Activated T-helper 1 cell treated with anti-CD3 and anti-CD28 coated beads, Interleukin-12 subunit alpha, Interleukin-12 subunit beta, Interleukin-2, Interleukin-4 antibody, amounts not matched to agents 30 ng/mL and 10 ng/mL and 1 ng/mL, durations not matched to agents 14 hours and 24 hours and 36 hours (primary cell): ENCODE measurements at regions not wholly inside any gene's neighbourhood (a gene's known extent, or its start where the extent isn't known, plus 50 kb on each side); places are given as distances from the start of the nearest gene placed in this dataset.

Experiments
- DNase-seq: peaks from one replicate; pipeline ENCODE4 v3.0.0; 2021; ENCODE audit warnings: low spot score
- H3K27ac Mint-ChIP-seq: one replicate; pipeline ENCODE4 v1.8.0; 2021; ENCODE audit warnings: mild to moderate bottlenecking, mixed read lengths
- H3K27me3 Mint-ChIP-seq: one replicate; pipeline ENCODE4 v1.8.0; 2022; ENCODE audit warnings: mild to moderate bottlenecking, moderate library complexity, mixed read lengths; ENCODE audit not compliant: insufficient read depth
- H3K36me3 Mint-ChIP-seq: one replicate; pipeline ENCODE4 v1.8.0; 2021; ENCODE audit warnings: low read depth, mixed read lengths
- H3K4me1 Mint-ChIP-seq: one replicate; pipeline ENCODE4 v1.8.0; 2021; ENCODE audit warnings: low read depth, mixed read lengths
- H3K4me3 Mint-ChIP-seq: one replicate; pipeline ENCODE4 v1.8.0; 2021; ENCODE audit warnings: mild to moderate bottlenecking, moderate library complexity, mixed read lengths
- H3K9me3 Mint-ChIP-seq: one replicate; pipeline ENCODE4 v1.8.0; 2021; ENCODE audit warnings: mixed read lengths
- intact Hi-C: fragments of 100-400 bp; cut with micrococcal nuclease; formaldehyde crosslinking; loops from one replicate; pipeline ENCODE4 v1.15.1; 2024

- H3K9me3 Mint-ChIP-seq: no peaks in the 10 kb centered on the region
- intact Hi-C loops: no loop called here
Observed at GRCh38 chr22:49721211-49721763, 106.4 kb downstream of the BRD1 start.

DNA sequence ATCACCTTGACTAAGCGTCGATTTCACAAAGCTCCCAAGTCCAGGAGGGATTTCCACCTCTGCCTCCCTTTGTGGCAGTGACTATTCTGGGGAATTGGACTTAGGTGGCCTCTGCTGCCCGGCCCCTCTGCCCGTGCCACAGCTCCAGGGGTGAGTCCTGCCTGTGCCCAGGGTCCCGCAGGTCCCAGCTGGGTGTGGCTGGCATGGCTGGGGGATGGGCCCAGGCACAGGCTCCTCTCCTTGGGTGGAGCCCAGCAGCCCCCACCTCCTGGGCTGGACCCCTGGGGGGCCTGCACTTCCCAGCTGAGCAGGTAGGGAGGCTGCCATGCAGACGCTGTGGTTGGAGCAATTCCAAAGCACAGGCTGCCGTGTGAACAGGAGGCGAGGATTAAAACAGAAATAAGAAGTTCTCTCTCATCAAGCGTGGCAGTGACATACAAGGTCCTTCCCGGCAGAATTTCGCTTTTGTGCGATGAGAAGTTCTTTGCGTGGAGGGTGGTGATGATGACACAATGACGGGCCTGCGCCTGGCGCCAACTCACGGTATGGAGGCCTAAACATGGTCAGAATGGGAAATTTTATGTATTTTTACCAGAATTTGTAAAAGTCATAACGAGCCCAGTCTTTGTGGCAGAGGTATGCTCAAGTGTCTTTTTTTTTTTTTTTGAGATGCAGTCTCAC is 107.3 kb downstream of the BRD1 start:
- H3K9me3 Mint-ChIP-seq: no peaks in the 10 kb centered on the region
- DNase-seq: no peak
- no peak overlapping the region for H3K4me3 Mint-ChIP-seq
- H3K27me3 Mint-ChIP-seq: peaks cover 4% of the 10 kb centered on the region
- no peaks in the 10 kb centered on the region for H3K36me3 Mint-ChIP-seq
- H3K4me1 Mint-ChIP-seq: peaks cover 5% of the 10 kb centered on the region
- no peak overlapping the region for H3K27ac Mint-ChIP-seq
- intact Hi-C loops: no loop called here

More at GRCh38 chr22:49721211-49721763, 106.4 kb downstream of the BRD1 start:
- Mint-ChIP-seq H3K27ac (no peak overlapping the region), H3K4me3 (no peak overlapping the region), H3K36me3 (no peaks in the 10 kb centered on the region), H3K4me1 (peaks cover 5% of the 10 kb centered on the region), H3K27me3 (peaks cover 8% of the 10 kb centered on the region)
- no peak for DNase-seq

- no peak for DNase-seq
- no peak overlapping the region for H3K4me3 Mint-ChIP-seq
- intact Hi-C loops: no loop called here
- H3K27ac Mint-ChIP-seq: no peak overlapping the region
- H3K4me1 Mint-ChIP-seq: peaks cover 3% of the 10 kb centered on the region
- H3K9me3 Mint-ChIP-seq: no peaks in the 10 kb centered on the region
- H3K27me3 Mint-ChIP-seq: peaks cover 6% of the 10 kb centered on the region
- H3K36me3 Mint-ChIP-seq: no peaks in the 10 kb centered on the region
Observed at GRCh38 chr22:49719046-49719445, 108.6 kb downstream of the BRD1 start.

DNA sequence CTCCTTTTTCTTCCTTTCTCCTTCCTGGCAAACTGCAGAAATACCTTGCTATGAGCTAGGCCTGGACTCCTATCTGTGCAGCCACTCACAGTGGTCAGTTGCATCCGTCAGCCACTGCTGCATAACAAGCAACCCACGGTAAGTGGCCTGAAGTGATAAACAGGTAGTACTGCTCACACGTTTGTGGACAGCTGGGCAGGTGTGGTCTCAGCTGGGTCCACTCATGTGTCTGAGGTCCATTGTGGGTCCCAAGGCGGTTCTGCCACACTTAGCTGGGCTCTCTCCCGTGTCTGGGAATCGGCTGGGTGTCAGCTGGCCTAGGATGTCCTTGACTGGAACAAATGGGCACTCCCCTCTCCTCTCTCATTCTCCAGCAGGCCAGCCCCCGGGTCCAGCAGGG is 109.3 kb downstream of the BRD1 start:
- no peaks in the 10 kb centered on the region for H3K36me3 Mint-ChIP-seq
- intact Hi-C loops: no loop called here
- no peak overlapping the region for H3K27ac Mint-ChIP-seq

GRCh38 chr22:49717322-49717919 is 110.3 kb downstream of the BRD1 start:
- Mint-ChIP-seq H3K4me1 (no peaks in the 10 kb centered on the region), H3K4me3 (no peak overlapping the region), H3K27ac (no peak overlapping the region), H3K27me3 (peaks cover 2% of the 10 kb centered on the region), H3K36me3 (no peaks in the 10 kb centered on the region), H3K9me3 (no peaks in the 10 kb centered on the region)
- DNase-seq: no peak
- intact Hi-C loops: no loop called here

More for the DNA sequence above, 109.3 kb downstream of the BRD1 start:
- Mint-ChIP-seq H3K9me3 (no peaks in the 10 kb centered on the region), H3K27me3 (peaks cover 2% of the 10 kb centered on the region), H3K4me3 (no peak overlapping the region), H3K4me1 (no peaks in the 10 kb centered on the region)
- no peak for DNase-seq

GRCh38 chr22:49716441-49716840 is 111.2 kb downstream of the BRD1 start:
- H3K27me3 Mint-ChIP-seq: peaks cover 2% of the 10 kb centered on the region
- H3K9me3 Mint-ChIP-seq: no peaks in the 10 kb centered on the region
- H3K4me3 Mint-ChIP-seq: no peak overlapping the region
- H3K4me1 Mint-ChIP-seq: no peaks in the 10 kb centered on the region
- intact Hi-C loops: no loop called here
- no peak for DNase-seq
- H3K36me3 Mint-ChIP-seq: no peaks in the 10 kb centered on the region
- H3K27ac Mint-ChIP-seq: no peak overlapping the region

- H3K36me3 Mint-ChIP-seq: no peaks in the 10 kb centered on the region
- no peak overlapping the region for H3K27ac Mint-ChIP-seq
- peaks cover 2% of the 10 kb centered on the region for H3K27me3 Mint-ChIP-seq
- no peak for DNase-seq
- H3K4me1 Mint-ChIP-seq: no peaks in the 10 kb centered on the region
- intact Hi-C loops: no loop called here
- no peak overlapping the region for H3K4me3 Mint-ChIP-seq
- H3K9me3 Mint-ChIP-seq: no peaks in the 10 kb centered on the region
Observed at GRCh38 chr22:49715450-49715849, 112.2 kb downstream of the BRD1 start.

GRCh38 chr22:49713003-49713402 is 114.7 kb downstream of the BRD1 start:
- H3K9me3 Mint-ChIP-seq: no peaks in the 10 kb centered on the region
- intact Hi-C loops: no loop called here
- DNase-seq: no peak

DNA sequence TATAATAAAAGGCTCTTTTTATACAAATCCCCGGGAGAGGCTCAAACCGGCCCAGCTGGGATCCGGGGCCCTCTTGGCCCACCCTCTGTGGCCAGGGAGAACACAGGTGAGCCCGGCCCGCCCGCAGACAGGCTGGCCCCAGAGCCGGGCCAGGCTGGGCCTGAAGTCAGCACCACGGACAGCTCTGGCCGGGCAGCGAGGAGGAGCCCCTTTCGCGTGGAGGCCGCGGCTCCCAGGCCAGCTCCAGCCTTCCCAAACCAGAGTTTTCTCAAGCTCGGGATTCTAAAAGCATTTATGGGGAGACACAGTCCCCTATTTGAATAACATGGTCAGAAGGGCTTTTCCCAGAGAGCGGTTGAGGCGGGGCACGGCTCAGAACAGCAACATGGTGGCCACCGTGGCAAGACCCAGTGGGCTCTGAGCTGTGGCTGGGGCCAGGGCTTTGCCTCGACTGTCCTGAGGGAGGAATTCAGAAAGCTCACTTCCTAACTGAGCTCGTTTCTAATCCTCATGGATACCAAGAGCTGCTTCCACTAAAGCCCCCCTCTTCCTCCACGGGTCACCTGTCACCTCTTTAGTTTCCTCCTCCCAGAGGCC is 115.4 kb downstream of the BRD1 start:
- intact Hi-C loops: no loop called here
- Mint-ChIP-seq H3K4me3 (no peak overlapping the region), H3K4me1 (no peaks in the 10 kb centered on the region), H3K27me3 (peaks cover 5% of the 10 kb centered on the region), H3K27ac (no peak overlapping the region), H3K9me3 (no peaks in the 10 kb centered on the region), H3K36me3 (no peaks in the 10 kb centered on the region)
- DNase-seq: no peak

More at GRCh38 chr22:49713003-49713402, 114.7 kb downstream of the BRD1 start:
- H3K4me1 Mint-ChIP-seq: no peaks in the 10 kb centered on the region
- H3K27ac Mint-ChIP-seq: no peak overlapping the region
- H3K4me3 Mint-ChIP-seq: no peak overlapping the region
- peaks cover 4% of the 10 kb centered on the region for H3K27me3 Mint-ChIP-seq
- H3K36me3 Mint-ChIP-seq: no peaks in the 10 kb centered on the region

DNA sequence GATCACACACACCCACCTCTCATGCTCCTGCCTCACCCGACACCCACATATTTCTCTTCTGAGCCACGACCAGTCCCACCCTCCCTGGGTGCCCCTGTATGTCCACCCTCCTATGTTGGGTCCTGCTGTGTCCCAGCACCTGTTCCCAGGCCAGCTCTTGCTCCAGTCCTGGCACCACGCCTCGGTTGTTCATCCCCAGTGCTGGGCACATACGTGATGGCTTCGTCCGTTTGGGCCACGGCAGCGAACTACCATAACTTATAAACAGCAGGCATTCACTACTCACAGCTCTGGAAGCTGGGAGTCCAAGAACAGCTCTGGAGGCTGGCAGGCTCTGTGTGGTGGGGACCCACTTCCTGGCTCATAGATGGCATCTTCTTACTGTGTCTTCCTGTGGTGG is 116.9 kb downstream of the BRD1 start:
- no peak overlapping the region for H3K27ac Mint-ChIP-seq
- H3K9me3 Mint-ChIP-seq: no peaks in the 10 kb centered on the region
- no peaks in the 10 kb centered on the region for H3K4me1 Mint-ChIP-seq
- DNase-seq: no peak
- no peak overlapping the region for H3K4me3 Mint-ChIP-seq
- intact Hi-C loops: no loop called here
- H3K27me3 Mint-ChIP-seq: peaks cover 11% of the 10 kb centered on the region
- no peaks in the 10 kb centered on the region for H3K36me3 Mint-ChIP-seq

DNA sequence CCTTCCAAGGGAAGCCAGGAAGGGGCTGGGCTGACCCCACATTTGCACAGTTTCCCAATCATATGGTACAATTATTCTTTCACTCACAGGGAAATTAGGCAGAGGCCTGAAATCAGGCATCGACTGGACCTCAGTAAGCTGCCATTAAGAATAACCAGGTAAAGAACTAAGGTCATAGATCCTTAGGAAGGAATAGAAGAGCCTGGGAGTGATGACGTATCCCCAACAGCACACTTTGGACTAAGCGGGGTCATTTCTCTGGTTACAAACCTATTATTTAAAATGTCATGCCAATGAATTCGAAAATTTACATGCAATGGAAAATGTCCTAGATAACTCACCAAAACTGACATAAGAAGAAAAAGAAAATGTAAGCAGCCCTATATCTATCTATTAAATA is 118.2 kb downstream of the BRD1 start:
- H3K36me3 Mint-ChIP-seq: no peaks in the 10 kb centered on the region
- no peak overlapping the region for H3K4me3 Mint-ChIP-seq
- H3K4me1 Mint-ChIP-seq: no peaks in the 10 kb centered on the region
- no peak for DNase-seq
- peaks cover 11% of the 10 kb centered on the region for H3K27me3 Mint-ChIP-seq
- intact Hi-C loops: no loop called here
- no peak overlapping the region for H3K27ac Mint-ChIP-seq
- no peaks in the 10 kb centered on the region for H3K9me3 Mint-ChIP-seq

- Mint-ChIP-seq H3K4me3 (no peak overlapping the region), H3K27ac (no peak overlapping the region), H3K9me3 (peaks cover 13% of the 10 kb centered on the region), H3K36me3 (no peaks in the 10 kb centered on the region), H3K4me1 (no peaks in the 10 kb centered on the region), H3K27me3 (peaks cover 11% of the 10 kb centered on the region)
- intact Hi-C loops: no loop called here
- no peak for DNase-seq
Observed at GRCh38 chr22:49705972-49706352, 121.7 kb downstream of the BRD1 start.

GRCh38 chr22:49705216-49705971 is 122.3 kb downstream of the BRD1 start:
- peaks cover 13% of the 10 kb centered on the region for H3K9me3 Mint-ChIP-seq
- no peak overlapping the region for H3K4me3 Mint-ChIP-seq
- H3K36me3 Mint-ChIP-seq: no peaks in the 10 kb centered on the region
- intact Hi-C loops: no loop called here
- no peak overlapping the region for H3K27ac Mint-ChIP-seq
- H3K27me3 Mint-ChIP-seq: peaks cover 11% of the 10 kb centered on the region
- DNase-seq: no peak
- H3K4me1 Mint-ChIP-seq: no peaks in the 10 kb centered on the region
